Astrocyte of the cerebellum (primary cell): ENCODE measurements at regions not wholly inside any gene's neighbourhood (a gene's known extent, or its start where the extent isn't known, plus 50 kb on each side); places are given as distances from the start of the nearest gene placed in this dataset.
A peak's percentile ranks its signal among the peaks of the same experiment; 100 is the strongest.
"Not testable (repeated sequence)": the region's sequence is repeated elsewhere in the genome, so short reads cannot be mapped to it uniquely, and the experiment has no call there.

Experiments used
- DNase-seq: peaks from one replicate; pipeline ENCODE4 v3.0.0-alpha.2; 2011; ENCODE audit warnings: low read depth
- H3K4me3 ChIP-seq: 2 replicates; pipeline ENCODE4 v1.5.1; 2011; ENCODE audit warnings: mild to moderate bottlenecking, low read depth, low read length, moderate library complexity
- in situ Hi-C: cut with HindIII; loops from 2 replicates; pipeline ENCODE4 v1.10.0; 2017; ENCODE audit warnings: low sequenced_read_pairs
- TF ChIP-seq, protein P1 (sequence below): IDR thresholded peaks from 2 replicates; pipeline ENCODE4 v1.5.1; 2012; ENCODE audit warnings: low read length, low read depth, moderate library complexity, mild to moderate bottlenecking; ENCODE audit errors: missing control alignments

DNA sequence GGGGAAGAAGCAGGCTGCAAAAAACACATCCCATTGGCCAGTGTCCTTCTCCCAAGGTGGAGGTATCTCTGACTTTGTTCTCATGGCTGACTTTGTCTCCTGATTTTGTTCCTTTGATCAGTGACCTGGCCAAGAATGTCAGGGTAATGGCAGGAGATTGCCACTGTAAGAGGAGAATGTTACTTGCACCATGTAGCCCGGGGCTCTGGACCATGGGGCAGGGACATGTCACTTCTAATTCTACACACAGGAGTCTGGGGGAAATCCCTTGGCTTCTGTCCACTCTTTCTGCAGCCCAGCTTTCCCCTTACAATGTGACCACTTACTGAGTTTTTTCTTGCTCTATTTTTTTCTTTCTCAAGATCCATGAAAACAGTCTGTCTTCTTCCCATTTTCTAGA is 87.7 kb upstream of the LRRN2 start:
- TF ChIP-seq, protein P1, sequence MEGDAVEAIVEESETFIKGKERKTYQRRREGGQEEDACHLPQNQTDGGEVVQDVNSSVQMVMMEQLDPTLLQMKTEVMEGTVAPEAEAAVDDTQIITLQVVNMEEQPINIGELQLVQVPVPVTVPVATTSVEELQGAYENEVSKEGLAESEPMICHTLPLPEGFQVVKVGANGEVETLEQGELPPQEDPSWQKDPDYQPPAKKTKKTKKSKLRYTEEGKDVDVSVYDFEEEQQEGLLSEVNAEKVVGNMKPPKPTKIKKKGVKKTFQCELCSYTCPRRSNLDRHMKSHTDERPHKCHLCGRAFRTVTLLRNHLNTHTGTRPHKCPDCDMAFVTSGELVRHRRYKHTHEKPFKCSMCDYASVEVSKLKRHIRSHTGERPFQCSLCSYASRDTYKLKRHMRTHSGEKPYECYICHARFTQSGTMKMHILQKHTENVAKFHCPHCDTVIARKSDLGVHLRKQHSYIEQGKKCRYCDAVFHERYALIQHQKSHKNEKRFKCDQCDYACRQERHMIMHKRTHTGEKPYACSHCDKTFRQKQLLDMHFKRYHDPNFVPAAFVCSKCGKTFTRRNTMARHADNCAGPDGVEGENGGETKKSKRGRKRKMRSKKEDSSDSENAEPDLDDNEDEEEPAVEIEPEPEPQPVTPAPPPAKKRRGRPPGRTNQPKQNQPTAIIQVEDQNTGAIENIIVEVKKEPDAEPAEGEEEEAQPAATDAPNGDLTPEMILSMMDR: no peak
- in situ Hi-C loops: no loop called here
- no peak for DNase-seq
- H3K4me3 ChIP-seq: no peak overlapping the region

DNA sequence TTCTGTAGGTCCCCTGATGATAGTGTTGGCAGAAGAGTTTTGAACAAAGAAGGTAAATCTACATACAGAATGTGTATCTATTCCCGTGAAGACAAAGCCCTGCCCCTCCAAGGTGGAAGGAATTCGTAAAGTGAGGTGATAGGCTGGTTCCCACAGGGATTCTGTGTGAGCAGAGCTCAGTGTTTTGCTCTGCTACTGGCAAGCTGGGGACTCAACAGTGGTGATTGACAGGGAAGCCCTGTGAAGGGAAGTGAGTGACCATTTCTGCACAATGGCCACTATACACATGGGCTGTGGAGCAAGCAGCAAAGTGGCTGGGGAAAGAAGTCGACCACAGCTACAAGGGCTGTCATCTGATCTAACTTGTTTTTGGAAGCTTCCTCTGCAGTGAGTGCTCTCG is 90.0 kb upstream of the LRRN2 start:
- DNase-seq: no peak
- in situ Hi-C loops: no loop called here
- no peak overlapping the region for H3K4me3 ChIP-seq
- TF ChIP-seq, protein P1: no peak

DNA sequence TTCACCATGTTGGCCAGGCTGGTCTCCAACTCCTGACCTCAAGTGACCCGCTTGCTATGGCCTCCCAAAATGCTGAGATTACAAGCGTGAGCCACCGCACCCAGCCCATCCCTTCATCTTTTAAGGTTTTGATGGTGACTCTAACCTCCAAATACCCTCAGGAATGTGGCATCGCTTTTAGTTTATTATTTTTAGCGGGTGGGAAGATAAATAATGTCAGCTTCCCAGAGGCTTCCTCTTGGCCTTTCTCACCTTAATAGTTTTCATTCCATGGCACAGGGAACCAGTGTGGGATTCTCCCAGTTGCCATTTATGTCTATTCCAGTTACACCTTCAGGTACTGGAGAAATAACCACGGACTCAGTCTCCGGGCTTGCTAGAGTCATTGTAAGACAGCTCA is 92.1 kb upstream of the LRRN2 start:
- H3K4me3 ChIP-seq: no peak overlapping the region
- TF ChIP-seq, protein P1: no peak
- in situ Hi-C loops: no loop called here
- DNase-seq: no peak

DNA sequence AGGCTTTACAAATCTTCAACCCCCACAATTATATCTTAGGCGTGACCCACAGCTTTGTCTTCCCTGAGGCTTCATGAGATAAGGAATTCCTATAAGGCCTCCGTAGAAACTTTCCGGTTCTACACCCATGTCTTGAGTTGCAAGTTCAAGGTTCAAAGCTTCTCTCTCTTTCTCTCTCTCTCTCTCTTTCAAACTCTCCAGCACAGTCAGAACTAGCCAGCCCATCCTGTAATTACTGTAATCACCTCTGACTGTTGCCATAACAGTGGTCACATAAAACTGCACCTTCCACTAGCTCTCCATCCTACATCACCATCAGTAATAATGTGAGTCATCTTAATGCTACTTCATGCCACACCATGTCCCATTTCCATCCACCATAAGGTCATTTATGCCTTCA is 90.0 kb upstream of the NFASC start:
- TF ChIP-seq, protein P1: no peak
- H3K4me3 ChIP-seq: no peak overlapping the region
- DNase-seq: no peak
- in situ Hi-C loops: no loop called here

DNA sequence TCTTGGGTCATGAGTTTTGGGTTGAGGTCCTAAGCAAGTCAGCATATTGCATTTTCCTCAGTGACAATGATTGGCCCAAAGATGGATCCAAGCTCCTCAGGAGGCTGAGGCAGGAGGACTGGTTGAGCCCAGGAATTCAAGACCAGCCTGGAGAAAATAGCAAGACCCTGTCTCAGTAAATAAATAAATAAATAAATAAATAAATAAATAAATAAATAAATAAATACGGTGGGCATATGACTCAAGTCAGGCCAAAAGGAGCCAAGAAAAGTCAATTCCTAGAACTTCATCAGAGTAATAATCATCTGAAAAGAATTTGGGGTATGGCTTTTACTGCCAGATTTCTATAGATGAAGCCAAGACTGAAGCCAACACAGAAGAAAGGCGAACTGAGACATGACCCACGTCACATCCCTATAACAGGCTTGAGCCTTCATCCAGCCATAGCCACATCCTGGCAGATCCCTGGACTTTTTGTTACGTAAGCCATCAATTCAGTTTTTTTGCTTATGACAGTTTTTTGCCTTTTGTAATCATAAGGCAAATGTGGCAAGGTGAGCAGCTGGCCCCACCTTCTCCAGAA is 88.5 kb upstream of the NFASC start:
- in situ Hi-C loops: no loop called here
- TF ChIP-seq, protein P1: no peak
- no peak overlapping the region for H3K4me3 ChIP-seq
- peak; percentile 13 for DNase-seq

DNA sequence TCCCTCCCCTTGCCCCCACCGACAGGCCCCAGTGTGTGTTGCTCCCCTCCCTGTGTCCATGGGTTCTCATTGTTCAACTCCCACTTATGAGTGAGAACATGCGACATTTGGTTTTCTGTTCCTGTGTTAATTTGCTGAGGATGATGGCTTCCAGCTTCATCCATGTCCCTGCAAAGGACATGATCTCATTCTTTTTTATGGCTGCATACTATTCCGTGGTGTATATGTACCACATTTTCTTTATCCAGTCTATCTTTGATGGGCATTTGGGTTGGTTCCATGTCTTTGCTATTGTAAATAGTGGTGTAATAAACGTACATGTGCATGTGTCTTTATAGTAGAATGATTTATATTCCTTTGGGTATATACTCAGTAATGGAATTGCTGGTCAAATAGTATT is 85.6 kb upstream of the NFASC start:
- H3K4me3 ChIP-seq, in situ Hi-C loops, DNase-seq: not testable (repeated sequence)

DNA sequence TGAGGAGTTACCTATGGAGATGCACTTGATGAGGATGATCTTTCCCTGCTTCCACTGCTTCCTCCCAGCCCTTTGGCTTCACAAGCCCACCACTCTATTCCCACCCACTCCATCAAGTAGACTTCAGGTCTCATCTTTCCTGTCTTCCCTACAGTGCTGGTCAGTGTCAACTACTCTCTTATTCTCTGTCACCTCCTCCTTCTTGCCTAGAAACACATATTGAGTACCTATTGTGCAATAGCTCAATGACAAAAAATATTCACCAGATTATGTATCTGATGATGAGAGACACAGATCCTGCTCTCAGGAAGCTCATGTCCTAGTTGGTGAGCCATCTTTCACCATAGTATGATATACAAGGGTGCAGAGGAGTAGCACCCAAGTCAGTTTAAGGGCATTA is 82.2 kb upstream of the NFASC start:
- in situ Hi-C loops: no loop called here

More for the DNA sequence above, 82.2 kb upstream of the NFASC start:
- DNase-seq: no peak
- TF ChIP-seq, protein P1: no peak
- no peak overlapping the region for H3K4me3 ChIP-seq
